NCI-H510A (cell line): ENCODE measurements at regions not wholly inside any gene's neighbourhood (a gene's known extent, or its start where the extent isn't known, plus 50 kb on each side); places are given as distances from the start of the nearest gene placed in this dataset.

Source experiments
- DNase-seq: peaks from one replicate; lab custom pipeline; 2025; lab: John Stamatoyannopoulos, UW

DNA sequence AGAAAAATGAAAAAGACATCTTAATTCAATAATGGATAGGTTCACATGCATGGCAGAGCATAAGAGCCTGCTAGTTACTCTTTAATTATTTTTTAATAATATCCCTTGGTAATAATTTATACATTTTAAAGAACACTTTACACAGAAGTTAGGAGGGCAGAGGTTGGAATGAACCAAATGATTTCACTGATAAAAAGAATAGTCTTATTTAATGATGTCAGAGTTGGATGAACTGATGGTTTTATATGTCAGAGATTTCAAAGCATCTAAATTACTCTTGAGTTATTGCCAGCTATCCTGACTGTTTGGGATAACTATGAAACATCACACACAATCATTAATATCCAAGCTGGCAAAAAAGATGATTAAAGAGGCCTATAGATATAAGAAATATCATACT lies 244.8 kb downstream of the CSNK1G3 start:
- no peak for DNase-seq

DNA sequence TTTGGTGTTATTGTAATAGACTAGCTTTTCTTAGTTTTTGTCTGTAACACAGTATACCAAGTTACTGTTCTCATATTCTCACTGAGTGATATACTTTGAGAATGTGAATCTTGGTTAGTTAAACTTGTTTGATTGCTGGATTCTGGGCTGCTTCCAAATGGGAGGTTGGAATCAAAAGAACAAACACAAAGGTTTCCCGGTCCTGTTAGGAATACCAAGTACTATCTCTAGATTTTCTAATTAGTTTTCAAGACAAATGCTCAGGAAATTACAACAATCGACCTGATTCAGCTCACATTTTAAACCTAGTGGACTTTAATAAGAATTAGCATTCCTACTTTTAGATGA lies 244.3 kb downstream of the CSNK1G3 start:
- DNase-seq, result no peak

DNA sequence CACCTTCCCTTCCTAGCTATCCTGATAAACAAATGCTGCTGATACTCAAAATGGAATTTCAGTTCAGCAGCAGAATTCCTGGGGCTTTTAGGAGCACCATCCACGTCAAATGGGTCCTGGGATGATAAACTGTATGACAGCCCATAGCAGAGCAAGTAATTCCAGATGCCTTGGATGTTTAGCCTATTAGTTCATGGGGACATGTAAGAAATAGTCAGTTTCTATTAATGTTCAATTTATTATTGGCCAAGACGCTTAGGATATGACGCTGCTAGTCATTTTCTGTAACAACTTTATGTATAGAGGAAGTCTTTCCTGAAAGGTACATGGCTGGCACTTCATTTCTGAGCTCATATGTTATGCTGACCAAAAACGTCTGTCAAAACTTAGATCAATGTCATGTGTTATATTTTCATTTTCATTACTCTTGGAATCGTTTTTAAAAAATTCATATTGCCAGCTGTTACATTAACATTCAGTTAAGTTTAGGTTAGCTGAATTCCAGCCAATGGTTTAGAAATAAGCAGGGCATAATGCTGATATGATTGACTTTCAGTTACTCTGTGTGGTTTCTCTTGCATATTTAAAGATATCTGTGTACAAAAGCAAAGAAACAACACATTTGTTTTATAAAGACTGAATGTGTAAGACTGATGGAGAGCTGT lies 243.8 kb downstream of the CSNK1G3 start:
- DNase-seq, result no peak

GRCh38 chr5:123754908-123755307 lies 242.9 kb downstream of the CSNK1G3 start:
- no peak for DNase-seq

DNA sequence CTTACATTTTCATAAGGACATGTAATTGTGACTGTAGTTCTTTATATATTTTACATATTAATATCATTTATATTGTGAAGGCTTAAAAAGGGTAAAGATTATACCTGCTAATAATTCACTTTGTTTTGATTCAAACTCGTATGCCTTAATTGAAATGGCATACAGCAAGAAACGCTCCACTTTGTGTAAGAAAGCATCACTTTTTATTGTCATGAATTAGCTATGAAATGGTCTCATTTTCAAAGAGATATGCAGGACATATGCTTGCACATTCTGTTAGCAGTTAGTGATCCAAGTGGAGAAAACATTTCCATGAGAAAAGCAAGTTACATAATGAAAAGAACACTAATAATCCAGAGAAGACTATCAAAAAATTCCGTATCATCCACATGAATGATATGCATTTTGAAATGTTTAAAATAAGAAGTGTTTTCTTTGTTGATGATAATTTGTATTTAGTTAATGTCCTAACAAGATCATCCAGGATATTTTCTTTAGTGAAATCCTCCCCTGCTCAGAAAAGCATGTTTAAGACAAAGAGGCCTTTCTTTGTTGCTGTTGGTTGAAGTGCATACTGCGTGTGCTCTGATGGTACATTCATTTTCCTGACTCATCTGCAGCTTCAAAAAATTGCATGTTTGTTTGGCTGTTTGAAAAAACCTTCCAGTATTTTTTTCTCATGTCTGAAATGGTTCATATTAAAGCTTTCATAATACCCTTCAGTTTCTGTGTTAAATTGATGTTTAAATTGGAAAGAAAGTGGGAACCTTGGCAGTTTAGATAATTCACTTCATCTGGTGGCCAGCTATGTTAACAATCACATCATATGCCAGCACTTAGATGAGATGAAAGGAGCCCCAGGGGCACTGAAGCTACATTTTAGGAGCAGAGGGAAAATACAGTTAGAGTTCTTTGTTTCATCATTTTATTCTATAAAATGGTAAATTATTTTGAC lies 242.2 kb downstream of the CSNK1G3 start:
- DNase-seq, result no peak

GRCh38 chr5:123753180-123753936 lies 241.4 kb downstream of the CSNK1G3 start:
- no peak for DNase-seq

GRCh38 chr5:123752552-123753179 lies 240.7 kb downstream of the CSNK1G3 start:
- DNase-seq, result no peak

DNA sequence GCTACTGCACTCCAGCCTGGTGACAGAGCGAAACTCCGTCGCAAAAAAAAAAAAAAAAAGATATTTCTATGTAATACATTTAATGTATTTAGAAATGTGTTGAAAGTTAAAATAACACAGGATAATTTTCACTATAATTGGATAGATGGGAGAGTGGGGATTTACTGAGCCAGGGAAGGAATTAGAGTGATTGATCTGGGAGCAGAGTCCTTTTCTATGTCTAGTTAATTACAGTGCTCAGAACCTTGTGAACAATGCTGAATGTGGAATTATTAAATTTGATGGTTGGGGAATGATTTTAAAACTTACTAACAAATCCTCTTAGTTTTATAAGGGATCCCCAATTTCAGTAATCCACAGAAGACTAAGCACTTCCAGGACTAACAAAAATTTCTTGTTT lies 239.7 kb downstream of the CSNK1G3 start:
- DNase-seq, result no peak

- DNase-seq, result no peak
These were observed 236.3 kb downstream of the CSNK1G3 start for GRCh38 chr5:123748239-123748638.

DNA sequence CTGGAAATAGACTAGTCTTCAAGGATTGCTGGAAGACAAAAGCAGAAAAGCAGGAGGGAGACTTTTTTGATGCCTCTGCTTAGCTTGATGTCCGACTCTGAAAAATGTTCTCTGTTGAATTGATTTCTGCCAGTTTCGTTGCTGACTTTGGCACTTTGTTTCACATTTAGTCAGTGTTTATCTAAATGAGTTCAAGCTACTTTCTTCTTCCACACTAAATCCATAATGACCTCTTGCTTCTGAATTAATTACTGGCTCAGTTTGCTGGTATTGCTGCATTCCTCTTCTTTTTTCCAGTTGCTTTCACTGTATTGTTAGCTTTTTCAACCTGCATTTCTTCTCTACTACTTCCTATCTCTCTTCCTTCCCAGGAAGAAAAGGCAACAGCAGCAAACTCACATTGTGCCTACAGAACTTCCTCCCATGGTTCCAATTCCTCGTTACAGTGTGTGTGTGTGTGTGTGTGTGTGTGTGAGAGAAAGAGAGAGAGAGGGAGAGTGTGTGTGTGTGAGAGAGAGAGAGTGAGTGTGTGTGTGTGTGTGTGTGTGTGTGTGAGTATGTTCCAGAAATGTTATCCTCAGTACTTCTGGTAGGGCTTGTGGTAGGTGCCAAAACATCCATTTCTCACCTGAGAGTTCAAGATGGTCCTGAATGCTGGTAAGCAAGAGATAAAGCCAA lies 234.8 kb downstream of the CSNK1G3 start:
- DNase-seq, result no peak

DNA sequence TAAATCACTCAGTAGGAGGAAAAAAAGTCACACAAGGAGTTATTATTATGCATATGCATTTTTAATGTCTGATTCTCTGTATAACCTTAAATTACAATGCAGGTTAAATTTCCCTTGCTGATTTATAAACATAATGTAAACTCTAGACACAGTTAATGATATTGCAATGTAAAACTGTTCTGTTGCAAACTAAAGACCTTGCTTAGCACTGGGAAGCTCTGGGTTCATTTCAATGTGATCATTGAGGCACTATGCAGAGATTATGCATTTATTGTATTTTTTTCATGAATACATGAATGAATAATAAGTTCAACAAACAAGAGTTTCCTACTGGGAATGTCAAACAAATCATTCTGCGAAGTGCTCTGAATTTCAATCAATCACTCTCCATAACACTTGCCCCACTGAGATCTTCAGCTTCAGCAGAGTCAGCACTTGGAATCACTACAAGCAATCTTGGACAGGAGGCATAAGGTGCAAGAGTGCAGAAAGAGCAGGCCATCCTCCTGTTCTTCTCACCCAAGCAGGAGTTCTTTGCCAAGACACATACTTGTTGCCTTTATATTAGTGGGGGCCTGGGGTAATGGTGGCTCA lies 232.1 kb downstream of the CSNK1G3 start:
- no peak for DNase-seq

- DNase-seq, result no peak
These were observed 223.4 kb downstream of the CSNK1G3 start for GRCh38 chr5:123735384-123735783.

DNA sequence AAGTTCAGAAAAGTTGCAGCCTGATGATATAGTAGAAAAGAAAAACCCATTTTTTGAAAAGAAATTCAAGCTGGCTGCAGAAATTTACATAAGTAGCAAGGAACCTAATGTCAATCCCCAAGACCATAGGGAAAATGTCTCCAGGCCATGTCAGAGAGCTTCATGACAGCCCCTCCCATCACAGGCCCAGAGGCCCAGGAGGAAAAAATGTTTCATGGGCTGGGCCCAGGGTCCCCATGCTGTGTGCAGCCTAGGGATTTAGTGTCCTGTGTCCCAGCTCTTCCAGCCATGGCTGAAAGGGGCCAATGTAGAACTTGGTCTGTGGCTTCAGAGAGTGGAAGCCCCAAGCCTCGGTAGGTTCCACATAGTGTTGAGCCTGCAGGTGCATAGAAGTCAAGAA lies 220.3 kb downstream of the CSNK1G3 start:
- no peak for DNase-seq

- DNase-seq, result no peak
These were observed 210.5 kb downstream of the CSNK1G3 start for GRCh38 chr5:123722451-123722850.

DNA sequence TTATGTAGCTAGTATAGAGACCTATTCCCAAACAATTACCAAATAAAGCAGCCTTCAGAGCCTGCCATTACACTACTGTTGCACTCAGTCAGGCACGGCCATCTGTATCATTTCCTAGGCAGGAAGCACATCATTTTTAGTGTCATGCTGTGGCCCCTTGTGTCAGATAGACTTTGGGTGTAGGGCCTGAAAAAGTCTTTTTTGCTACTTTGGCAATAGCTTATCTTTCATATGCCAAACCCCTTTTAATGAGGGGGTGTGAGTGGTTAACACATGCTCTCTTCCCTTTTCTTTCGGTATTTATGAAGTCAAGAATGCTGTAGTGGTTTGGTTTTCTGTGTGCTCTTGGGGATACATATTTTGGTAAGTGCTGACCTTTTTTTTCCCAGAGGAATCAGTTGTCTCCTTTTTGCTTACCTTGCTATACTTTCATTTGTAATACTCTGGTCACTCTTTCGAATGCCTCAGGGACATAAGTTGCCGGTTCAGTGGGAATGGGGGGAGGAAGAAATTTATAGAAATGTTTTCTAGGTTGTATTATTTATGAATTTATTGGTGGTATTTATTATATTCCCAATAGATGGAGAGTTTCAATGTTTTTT lies 209.8 kb downstream of the CSNK1G3 start:
- DNase-seq, result no peak

GRCh38 chr5:123720955-123721354 lies 209.0 kb downstream of the CSNK1G3 start:
- no peak for DNase-seq

- DNase-seq, result no peak
These were observed 208.4 kb downstream of the CSNK1G3 start for GRCh38 chr5:123720339-123720738.

DNA sequence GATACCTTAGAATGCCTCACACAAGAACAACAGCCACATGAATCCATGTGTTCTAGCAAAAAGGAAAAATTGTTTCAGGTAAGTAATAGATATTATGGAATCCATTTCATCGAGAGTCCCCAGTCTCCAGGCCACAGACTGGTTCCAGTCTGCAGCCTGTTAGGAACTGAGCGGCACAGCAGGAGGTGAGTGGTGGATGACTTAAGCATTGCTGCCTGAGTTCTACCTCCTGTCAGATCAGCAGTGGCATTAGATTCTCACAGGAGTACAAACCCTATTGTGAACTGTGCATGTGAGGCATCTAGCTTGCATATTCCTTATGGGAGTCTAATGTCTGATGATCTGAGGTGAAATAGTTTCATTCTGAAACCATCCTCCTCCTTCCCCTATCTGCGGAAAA lies 207.0 kb downstream of the CSNK1G3 start:
- no peak for DNase-seq

DNA sequence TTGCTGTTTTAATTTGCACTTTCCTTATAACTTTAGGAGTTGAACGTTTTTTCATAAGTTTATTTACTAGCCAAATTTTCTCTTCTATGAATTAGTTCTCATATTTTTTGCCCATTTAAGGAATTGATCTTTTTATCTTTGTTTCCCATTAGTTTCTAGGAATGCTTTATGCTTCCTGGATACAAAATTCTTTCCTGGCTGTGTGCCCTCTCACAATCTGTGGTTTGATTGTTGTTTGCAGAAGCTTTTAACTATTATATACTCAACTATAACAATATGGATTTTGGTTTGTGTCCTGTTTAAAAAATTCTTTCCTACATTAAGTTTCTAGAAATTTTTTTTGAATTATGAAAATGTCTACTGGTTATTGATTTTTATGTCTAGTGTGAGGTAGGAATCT lies 206.3 kb downstream of the CSNK1G3 start:
- no peak for DNase-seq

GRCh38 chr5:123717139-123717538 lies 205.2 kb downstream of the CSNK1G3 start:
- no peak for DNase-seq

DNA sequence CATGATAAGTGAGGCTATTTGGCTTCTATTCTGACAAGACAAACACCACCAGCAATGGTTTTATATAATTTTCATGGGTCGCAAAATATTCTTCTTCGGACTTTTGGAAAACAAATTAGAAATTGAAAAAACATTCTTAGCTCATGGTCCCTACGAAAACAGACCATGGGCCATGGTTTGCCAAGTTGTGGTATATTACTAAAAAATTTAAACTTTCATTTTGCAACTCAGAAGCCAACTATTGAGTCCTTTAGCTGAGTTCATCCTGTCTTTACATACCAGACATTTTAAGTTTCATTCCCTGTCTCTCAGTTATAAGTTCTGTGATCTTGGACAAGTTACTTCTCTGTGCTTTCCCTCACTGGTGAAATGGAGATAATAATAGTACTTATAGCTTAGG lies 198.1 kb downstream of the CSNK1G3 start:
- no peak for DNase-seq
